ENCODE measurements at regions not wholly inside any gene's neighbourhood (a gene's known extent, or its start where the extent isn't known, plus 50 kb on each side); places are given as distances from the start of the nearest gene placed in this dataset.

DNA sequence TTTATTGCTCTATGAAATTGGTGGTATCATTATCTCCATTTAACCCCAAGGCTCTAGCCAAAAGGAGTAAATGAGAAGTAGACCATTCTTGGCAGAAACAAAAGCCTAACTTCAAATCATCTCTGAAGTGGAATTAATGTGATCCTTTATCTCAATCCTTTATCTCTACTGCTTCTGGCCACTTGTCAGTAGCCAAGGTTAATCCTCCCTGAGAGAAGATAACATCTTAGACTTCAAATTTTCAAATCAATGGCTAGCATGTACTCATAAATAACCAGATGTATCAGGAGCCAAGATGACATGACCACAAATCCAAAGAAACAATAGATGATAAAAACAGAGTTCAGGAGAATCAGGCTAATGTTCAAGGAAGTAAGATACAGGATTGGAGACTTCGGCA lies 123.1 kb upstream of the RASSF8 start:
- TF ChIP-seq, protein P1, sequence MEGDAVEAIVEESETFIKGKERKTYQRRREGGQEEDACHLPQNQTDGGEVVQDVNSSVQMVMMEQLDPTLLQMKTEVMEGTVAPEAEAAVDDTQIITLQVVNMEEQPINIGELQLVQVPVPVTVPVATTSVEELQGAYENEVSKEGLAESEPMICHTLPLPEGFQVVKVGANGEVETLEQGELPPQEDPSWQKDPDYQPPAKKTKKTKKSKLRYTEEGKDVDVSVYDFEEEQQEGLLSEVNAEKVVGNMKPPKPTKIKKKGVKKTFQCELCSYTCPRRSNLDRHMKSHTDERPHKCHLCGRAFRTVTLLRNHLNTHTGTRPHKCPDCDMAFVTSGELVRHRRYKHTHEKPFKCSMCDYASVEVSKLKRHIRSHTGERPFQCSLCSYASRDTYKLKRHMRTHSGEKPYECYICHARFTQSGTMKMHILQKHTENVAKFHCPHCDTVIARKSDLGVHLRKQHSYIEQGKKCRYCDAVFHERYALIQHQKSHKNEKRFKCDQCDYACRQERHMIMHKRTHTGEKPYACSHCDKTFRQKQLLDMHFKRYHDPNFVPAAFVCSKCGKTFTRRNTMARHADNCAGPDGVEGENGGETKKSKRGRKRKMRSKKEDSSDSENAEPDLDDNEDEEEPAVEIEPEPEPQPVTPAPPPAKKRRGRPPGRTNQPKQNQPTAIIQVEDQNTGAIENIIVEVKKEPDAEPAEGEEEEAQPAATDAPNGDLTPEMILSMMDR (IDR thresholded peaks at IDR 0.05): no peak
- no peak for TF ChIP-seq POLR2A (IDR thresholded peaks at IDR 0.05)

Measured in testis (tissue), 2 donors.